Ovary (tissue), 3 donors: ENCODE measurements at regions not wholly inside any gene's neighbourhood (a gene's known extent, or its start where the extent isn't known, plus 50 kb on each side); places are given as distances from the start of the nearest gene placed in this dataset.

Source experiments
- EP300 ChIP-seq: sonication (generic); formaldehyde crosslinking; IDR thresholded peaks from one replicate; pipeline ENCODE4 v1.6.1; 2017; ENCODE audit warnings: antibody characterized with exemption
- POLR2A ChIP-seq: fragments of 450-650 bp; IDR thresholded peaks from one replicate; pipeline ENCODE4 v1.6.1; 2017; ENCODE audit warnings: antibody characterized with exemption, mild to moderate bottlenecking, moderate library complexity
- TF ChIP-seq, protein P1 (sequence below), 3 donors: fragments of 450-650 bp in 2 of 3; fragments of 200-600 bp in 1 of 3; IDR thresholded peaks; one replicate each; pipeline versions ENCODE4 v1.5.1 to v1.8.0; 2016 to 2022; ENCODE audit warnings: antibody characterized with exemption in 3 of 3, mild to moderate bottlenecking in 1 of 3
- donor health status: DM: no; HTN: no; CAD: no.

DNA sequence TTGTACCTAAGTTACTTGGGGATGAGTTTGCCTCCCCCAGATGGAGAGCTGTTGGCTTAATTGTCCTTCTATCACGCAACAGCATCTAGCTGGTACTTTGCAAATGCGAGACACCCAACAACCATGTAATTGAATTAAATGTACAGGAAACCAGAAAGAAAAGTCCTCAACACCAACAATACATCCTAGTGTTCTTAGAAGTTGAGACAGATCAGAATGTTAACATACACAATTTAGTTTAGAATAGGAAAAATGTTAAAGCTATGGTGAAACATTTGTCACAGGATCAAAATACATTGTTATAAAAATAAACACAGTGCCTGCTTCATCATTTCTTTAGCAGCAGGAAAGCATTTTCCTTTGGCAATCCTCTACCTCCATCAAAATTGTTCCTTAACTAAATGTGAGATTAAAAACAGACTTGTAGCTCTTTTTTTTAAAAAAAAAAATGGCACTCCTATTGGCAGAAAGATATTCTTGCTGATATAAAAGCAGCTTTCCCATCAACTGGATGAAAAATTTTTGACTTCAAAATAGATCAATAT is 163.1 kb upstream of the MID1 start:
- TF ChIP-seq, protein P1, sequence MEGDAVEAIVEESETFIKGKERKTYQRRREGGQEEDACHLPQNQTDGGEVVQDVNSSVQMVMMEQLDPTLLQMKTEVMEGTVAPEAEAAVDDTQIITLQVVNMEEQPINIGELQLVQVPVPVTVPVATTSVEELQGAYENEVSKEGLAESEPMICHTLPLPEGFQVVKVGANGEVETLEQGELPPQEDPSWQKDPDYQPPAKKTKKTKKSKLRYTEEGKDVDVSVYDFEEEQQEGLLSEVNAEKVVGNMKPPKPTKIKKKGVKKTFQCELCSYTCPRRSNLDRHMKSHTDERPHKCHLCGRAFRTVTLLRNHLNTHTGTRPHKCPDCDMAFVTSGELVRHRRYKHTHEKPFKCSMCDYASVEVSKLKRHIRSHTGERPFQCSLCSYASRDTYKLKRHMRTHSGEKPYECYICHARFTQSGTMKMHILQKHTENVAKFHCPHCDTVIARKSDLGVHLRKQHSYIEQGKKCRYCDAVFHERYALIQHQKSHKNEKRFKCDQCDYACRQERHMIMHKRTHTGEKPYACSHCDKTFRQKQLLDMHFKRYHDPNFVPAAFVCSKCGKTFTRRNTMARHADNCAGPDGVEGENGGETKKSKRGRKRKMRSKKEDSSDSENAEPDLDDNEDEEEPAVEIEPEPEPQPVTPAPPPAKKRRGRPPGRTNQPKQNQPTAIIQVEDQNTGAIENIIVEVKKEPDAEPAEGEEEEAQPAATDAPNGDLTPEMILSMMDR (IDR thresholded peaks at IDR 0.05) = no peak
- TF ChIP-seq POLR2A = no peak
- no peak for TF ChIP-seq EP300
